GM19397 (cell line): ENCODE measurements at regions not wholly inside any gene's neighbourhood (a gene's known extent, or its start where the extent isn't known, plus 50 kb on each side); places are given as distances from the start of the nearest gene placed in this dataset.
A peak's percentile ranks its signal among the peaks of the same experiment; 100 is the strongest.
"Not testable (repeated sequence)": the region's sequence is repeated elsewhere in the genome, so short reads cannot be mapped to it uniquely, and the experiment has no call there.

Experiments used
- ATAC-seq: cut with Tn5 transposase; IDR thresholded peaks from one replicate; pipeline ENCODE4 v1.9.1; 2021; ENCODE audit warnings: mild to moderate bottlenecking, moderate library complexity; ENCODE audit not compliant: unreplicated experiment

DNA sequence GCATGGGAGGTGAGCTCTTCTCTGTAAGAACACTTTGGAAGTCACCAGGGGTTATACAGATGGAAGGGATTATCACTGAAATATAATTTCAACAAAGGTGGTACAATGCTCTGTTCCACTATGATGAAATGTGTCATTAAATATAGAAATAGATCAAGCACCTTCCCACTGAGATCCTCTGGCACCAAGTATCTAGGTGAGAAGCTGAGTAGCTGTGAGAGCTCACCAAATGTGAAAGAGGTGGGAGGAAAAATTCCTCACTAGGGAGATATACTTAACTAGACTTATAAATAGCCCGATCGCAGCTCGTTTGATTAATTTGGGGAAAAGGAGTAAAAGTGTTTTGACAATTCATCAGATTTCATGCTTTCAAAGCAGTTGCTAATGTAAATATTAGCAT is 247.6 kb downstream of the SMAD2 start:
- ATAC-seq: no peak

DNA sequence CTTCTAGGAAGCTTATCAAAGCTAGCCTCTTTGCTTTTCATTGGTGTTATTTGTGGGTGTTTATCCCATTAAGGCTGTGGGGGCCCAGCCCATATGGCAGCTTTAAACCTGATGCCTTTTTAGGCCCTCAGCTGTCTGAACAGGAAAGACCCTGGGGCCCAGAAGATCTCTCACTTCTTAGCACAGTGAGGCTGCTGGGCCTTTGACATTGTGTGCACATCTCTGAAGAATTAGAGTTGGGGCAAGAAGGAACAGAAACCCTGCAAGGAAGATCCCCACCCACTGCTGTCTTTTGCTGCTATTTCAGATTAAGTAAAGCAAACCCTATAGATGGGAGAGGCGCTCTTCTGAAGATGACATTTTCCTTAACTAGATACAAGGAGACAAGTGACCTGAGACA is 250.0 kb downstream of the SMAD2 start:
- ATAC-seq: peak; percentile 57

DNA sequence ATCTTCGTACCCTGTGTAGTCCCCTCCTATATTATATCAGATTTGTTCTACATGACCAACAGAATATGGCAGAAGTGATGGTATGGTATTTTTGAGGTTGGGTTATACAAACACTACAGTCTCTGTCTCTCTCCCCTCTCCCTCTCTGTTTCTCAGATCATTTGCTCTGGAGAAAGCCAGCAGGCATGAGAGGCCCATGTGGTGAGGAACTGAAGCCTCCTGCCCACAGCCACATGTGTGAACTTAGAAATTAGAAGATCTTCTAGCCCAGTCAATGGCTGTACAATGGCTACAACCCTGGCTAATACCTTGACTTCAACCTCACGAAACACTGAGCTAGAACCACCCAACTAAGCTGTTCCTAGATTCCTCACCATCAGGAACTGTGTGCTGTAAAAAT is 250.6 kb downstream of the SMAD2 start:
- ATAC-seq: peak; percentile 14

DNA sequence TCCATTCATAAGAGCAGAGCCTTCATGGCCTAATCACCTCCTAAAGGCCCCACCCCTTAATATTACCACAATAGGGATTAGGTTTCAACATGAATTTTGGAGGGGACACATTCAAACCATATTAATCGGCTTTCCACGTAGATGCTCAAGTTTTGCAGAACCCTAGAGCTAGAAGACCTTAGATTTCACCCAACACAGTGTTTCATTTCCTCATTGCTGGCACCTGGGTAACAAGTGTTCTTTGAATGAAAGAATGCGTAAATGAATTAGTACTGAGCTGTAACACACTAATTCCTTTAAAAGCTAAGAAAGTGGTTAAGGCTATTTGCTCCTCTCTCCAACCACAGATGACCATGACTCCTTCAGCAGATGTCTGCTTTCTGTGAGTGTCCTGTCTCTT is 252.5 kb downstream of the SMAD2 start:
- no peak for ATAC-seq

DNA sequence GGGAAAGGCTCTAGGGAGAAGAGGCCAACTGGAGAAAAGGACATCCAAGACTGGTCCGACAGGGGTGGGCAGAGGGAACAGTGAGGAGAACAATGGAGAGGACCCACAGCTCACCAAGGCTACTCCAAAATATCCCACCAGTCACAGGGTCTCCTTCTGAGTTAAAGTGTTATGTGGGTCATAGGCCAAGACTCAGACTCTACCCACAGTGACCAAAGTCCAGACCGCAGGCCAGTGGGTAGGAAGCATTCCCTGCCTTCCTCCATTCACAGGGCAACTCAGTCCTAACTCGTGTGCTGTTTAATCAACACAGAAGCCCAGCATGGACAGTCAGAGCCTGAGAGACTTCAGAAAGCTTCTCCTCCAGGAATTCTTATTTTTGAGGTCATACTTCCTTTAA is 260.6 kb downstream of the SMAD2 start:
- no peak for ATAC-seq

DNA sequence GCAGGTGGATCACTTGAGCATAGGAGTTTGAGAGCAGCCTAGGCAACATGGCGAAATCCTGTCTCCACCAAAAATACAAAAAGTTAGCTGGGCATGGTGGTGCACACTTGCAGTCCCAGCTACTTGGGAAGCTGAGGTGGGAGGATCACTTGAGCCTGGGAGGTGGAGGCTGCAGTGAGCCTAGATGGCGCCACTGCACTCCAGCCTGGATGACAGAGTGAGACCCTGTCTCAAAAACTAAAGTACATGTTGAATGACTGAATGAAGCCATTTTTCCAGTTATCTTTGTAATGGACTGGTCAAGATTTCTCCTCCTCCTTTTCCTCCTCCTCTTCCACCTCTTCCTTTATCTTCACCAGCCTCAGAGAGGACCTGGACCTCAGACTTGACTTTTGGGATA is 272.0 kb downstream of the SMAD2 start:
- ATAC-seq: no peak

DNA sequence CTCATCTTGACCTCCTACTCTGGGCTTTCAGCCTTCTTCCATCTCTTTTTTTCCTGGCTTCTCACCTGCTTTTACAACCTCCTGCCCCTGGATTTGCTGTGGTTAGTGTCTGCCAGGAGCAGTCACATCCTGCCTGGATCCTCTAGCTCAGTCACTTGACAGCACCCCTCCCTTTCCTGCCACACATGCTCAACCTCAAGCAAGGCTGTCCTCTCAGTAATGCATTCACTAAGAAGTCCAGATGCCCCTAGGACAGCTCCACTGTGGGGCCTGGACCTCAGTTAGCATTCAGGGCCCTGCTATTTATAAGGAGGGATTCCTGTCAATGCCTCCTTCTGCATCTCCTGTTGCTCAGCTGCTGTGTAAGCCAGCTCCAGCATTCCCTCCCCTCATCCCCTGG is 275.5 kb downstream of the SMAD2 start:
- ATAC-seq: no peak

DNA sequence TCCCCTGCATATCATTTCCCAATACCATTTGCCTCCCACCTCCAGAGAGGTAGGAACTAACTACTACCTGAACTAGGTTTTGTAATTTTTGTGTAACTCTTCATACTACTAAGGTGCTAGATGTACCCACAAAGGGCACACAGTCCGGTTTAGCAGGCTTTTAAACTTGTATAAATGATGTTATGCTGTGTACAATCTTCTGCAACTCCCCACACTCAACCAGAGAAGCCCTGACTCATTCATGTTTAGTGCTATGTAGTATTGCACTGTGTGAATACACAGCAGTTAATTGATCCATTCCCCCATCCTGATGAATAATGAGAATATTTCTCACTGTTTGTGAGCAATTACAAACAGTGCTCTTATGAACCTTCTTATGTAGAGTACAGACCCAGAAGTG is 285.6 kb downstream of the SMAD2 start:
- no peak for ATAC-seq

DNA sequence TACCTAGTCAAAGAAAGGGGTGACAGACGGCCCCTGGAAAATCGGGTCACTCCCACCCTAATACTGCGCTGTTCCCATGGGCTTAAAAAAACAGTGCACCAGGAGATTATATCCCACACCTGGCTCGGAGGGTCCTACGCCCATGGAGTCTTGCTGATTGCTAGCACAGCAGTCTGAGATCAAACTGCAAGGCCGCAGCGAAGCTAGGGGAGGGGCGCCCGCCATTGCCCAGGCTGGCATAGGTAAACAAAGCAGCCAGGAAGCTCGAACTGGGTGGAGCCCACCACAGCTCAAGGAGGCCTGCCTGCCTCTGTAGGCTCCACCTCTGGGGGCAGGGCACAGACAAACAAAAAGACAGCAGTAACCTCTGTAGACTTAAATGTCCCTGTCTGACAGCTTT is 292.9 kb downstream of the SMAD2 start:
- ATAC-seq: not testable (repeated sequence)

DNA sequence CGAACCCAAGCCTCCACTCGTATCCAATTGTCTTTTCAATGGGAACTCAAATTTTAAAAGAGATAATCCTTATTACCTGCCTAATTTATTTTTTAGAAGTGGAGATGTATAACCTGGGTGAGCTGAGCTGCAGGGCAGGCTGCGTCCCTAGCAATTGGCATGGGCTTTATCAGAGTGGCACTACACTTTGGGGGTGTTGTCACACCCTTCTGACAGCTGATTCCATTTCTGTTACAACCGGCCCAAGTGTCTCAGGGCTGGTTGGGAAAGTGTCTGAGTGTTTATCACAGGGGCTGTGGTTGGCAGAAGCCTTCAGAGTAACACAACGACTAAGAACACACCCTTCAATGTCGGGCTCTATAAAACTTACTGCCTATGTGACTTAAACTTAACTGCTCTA is 295.0 kb downstream of the SMAD2 start:
- ATAC-seq: no peak

DNA sequence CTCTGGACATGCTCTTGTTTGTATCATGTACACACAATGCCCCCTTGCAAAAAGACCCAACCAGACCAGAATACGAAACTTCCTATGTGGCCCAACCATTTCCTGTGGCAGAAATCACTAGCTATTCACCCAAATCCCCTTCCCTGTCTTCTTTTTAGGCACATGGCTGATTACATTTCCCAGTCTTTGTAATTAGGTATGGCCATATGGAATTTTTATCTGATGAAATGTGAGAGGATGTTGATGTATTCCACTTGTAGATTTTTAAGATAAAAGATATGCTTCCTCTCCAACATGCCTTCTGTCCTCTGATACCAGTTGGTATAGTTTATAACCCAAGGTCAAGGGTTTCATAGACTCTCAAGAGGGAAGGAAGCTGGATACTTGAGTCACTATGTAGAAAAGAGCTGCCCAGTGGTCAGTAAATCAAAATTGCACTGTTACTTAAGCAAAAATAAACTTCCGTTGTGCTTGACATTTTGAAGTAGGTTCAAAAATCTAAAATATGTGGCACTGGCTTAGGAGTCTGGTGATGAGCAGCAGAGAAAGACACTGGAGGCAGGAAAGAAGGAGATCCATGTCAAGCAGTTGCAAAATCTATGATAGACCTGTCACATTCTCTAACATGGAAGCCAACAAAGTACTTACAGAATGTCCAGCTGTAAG is 297.4 kb downstream of the SMAD2 start:
- no peak for ATAC-seq

DNA sequence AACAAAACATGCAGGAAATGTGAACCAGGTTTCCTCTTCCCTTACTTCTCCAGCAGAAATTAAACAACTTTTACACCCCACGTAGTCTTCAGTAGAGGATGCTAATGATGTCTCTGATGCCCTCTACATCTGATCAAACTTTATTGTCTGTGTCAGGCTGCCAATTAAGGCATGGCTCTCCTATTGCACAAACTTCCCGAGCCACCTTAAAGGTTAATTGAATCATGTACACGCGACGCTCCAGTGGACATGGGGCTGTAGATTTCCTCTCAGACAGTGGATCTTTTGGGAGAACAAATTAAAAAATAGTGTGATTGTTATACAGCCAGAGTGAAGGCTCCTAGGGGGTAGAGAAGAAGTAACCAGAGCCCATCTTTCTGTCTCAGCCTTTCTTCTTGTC is 301.6 kb downstream of the SMAD2 start:
- no peak for ATAC-seq

DNA sequence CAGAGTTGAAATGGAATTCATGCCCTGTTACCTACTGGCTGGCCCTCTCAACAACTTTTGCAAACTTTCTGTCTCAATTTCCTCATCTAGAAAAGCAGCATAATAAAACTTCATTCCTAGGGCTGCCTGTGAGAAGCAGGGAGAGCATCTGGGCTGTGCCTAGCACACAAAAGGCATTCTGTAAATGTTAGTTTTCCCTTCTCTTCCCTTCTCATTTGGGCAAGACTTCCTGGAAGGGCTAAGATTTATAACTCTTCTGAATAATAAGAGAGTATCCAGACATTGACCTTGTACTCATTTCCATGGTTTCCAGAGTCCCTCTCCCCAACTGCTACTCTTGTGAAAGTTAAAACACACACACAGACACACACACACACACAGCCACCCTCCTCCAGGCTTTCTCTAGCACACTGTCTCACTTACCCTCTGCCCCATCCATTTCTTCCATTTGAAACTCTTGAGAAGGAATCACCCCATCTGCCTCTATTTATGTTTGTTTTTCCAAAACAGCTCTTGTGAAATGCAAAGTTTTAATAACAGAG is 302.1 kb downstream of the SMAD2 start:
- ATAC-seq: no peak

DNA sequence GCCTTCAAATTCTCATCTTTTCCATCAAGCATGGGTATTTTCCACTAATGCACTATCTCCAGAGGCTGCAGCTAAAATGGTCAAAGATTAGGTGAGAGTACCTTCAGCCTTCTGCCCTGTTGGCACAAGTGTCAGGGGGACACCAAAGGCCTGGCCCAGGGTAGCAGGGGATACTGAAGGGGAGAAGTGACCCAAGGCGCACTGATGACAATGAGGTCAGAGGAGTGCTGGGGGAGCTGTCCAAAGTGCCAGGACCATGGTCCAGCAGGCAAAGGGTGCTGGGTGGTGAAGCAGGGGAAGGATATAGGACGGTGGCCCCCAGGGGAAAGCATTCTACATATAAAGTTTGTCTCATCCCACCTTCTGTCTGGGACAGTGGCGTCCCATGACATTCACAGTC is 303.4 kb downstream of the SMAD2 start:
- ATAC-seq: no peak

DNA sequence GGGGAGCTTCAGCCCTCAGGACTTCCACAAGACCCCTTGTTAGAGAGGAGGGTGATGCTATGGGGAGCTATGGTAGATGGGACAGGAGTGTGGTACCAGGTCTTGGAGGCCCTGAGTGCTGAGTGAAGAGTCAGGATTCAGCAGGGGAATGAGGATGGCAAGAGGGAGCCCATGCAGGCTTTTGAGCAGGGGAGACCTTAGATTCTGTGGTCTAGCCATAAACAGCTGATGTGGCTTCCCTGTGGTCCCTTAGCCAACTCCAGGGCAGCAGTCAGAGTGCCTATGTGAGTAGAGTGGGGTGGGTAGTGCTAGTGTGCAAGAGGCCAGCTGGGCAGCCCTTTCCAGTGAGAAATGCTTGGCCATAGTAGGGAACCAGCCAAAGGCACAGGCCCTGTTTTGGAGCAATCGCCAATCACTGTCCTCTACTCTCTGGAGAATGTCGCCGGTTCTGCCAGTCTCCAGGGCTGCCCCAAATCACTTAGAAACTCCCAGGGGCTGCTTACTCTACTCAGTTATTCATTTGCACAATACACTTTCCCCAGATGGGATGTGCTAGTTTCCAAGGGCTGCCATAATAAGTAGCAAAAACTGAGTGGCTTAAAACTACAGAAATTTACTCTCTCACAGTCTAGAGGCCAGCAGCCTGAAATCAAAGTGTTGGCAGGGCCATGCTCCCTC is 310.5 kb downstream of the SMAD2 start:
- no peak for ATAC-seq

DNA sequence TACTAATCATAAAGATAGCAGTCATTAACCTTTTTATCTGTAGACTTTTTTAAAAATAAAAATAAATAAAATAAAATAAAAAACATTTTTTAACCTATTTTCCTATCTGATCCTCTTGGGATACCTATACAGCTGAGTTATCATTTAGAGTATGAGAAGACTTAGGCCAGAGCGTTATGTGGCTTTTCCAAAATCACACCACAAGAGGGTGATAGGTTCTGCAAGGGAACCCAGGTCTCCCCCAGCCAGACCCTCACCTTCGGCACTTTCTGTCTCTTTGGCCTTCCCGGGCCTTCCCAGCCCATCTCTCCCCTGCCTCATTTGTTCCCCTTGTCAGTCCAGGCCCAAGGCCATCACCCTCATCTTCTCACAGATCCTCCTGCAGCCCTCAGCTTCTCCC is 311.7 kb downstream of the SMAD2 start:
- ATAC-seq: no peak

DNA sequence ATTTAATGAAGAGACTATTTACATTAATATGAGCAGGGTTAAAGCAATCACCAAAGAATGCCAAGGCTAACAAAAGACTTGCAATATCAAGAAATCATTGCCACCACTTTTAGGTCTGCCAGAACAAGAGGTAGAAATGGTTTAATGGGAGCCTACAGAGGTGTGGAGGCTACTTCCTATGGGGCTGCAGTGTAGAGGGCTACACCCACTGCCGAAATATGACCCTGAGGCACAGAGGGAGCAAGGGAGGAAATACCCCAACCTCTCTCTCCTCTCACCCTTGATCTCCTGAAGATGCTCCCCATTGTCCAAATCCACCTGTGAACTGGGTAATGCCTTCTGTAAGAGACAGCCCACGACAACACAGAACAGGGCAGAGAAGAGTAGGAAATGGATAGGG is 315.4 kb downstream of the SMAD2 start:
- no peak for ATAC-seq

DNA sequence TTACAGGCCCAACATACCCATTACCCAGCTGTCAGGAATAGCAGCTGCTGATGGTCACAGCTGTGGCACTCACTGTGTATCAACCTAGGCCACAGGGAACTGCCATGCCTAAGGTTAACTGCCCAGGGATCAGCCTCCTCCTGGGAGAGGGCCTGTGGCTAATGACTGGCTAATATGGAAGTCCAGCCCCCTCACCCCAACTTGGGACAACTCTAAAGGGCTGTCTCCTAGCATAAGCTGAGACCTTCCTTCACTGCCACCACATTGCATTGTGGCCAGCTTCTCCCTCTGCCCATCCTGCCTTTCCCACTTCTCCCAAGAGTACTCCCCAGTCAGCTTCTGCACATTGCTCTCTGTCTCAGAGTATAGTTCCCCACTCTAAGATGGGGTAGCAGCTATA is 316.5 kb downstream of the SMAD2 start:
- no peak for ATAC-seq

DNA sequence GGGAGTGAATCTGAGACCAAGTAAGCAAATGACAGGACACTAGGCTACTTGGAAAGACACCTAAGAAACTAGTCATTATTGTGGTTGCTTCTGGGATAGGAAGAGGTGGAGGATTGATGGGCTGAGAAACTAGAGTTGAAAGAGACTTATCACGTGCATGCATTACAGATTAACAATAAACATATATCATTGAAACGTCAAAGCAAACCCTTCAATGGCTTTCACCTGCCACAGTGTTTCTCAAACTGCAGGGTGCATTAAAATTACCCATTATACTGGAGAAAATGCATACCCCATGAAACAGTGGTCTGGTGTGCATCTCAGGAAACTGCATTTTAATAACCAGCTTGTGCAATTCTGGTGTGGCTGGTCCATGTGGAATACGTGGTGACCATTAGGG is 318.8 kb downstream of the SMAD2 start:
- ATAC-seq: no peak

DNA sequence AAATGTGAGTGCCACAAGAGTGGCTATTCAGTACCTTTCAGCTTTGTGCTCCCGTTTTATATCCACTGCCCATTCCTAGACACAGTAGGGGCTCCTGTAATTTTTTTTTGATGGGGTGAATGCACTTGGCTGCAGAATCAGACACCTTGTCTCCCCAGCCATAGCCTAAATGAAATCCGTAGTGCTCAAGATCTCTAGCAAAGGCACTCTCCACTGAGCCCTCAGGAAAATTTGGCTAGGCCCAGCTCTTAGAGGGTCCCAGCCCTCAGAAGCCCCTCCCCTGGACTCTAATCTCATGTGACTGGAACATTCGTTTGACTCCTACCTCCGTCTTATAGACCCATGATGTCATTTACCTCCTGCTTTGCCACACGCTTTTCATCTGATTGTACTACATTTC is 323.9 kb downstream of the SMAD2 start:
- no peak for ATAC-seq

DNA sequence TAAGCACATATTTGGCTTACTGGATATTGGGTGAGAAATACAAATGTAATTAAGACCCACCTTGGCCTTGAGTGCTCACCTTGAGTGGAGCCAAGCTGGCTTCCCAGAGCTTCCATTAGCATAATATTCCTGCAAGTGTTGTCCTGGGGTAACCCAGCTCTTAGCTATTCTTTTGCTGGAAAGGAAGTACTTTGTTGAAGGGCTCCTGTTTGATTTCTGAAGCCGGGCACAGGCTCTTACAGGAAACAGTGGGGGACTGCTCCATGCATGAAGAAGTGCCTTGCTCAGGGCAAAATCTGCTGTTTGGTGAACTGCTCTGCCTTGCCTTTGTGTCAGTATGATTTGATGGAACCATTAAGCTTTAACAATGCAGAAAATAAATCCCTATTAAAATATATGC is 325.4 kb downstream of the SMAD2 start:
- ATAC-seq: no peak

DNA sequence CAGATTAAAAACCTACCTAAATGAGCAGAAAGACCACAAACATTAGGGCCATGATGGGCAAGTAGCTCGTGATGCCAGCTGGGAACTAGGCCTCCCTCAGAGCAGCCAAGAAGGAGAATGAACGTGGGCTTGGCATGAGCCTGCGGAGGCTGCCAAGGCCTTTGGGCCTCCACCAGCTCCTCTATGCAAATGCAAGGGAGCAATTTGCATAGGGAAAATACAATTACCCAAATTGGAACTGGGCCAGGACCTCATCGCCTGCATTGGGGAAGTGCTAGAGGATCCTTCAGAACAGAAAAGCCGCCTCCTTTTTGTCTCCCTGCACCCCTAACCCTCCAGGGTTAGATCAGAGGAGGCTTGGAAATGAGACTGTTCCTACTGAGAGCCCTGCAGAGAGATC is 326.4 kb downstream of the SMAD2 start:
- ATAC-seq: no peak

DNA sequence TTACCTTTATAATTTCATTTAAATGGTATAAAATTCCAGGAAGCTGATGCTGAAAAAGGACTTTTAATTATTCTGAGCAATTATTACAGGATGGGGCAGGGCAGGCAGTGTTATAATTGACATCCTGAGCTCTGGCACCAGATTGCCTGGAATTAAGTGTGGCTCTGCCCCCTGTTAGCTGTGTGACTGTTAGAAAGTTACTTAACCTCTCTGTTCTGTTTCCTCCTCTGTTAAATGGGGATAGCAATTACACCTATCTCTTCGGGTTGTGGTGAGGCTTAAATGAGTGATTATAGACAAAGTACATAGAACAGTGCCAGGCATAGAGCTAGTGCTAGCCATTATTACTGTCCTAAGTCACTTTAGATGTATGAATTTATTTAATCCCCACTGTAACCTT is 327.3 kb downstream of the SMAD2 start:
- ATAC-seq: no peak
